ENCODE measurements at regions not wholly inside any gene's neighbourhood (a gene's known extent, or its start where the extent isn't known, plus 50 kb on each side); places are given as distances from the start of the nearest gene placed in this dataset.

- BruUV-seq (replicated peaks) = no TSS peak
- Histone ChIP-seq H2AFZ (ENCODE audit: low read depth, low read length) (no peak overlapping the region), H3K27ac (ENCODE audit: extremely low read depth, low read depth, low read length) (no peak overlapping the region), H3K4me1 (replicated peaks in 1 of 2; ENCODE audit: control insufficient read depth in 2 of 2, insufficient read depth in 2 of 2, low read length in 2 of 2) (no peaks in the 10 kb centered on the region), H3K9me1 (ENCODE audit: control insufficient read depth, insufficient read depth, low read length) (no peaks in the 10 kb centered on the region), H3K4me2 (ENCODE audit: insufficient read depth, low read length) (no peak overlapping the region), H4K20me1 (replicated peaks; ENCODE audit: control insufficient read depth, insufficient read depth, low read length) (no peaks in the 10 kb centered on the region), H3K9ac (ENCODE audit: insufficient read depth in 1 of 2, low read depth in 2 of 2, low read length in 2 of 2) (no peak overlapping the region), H3K9me3 (replicated peaks; ENCODE audit: control insufficient read depth, insufficient read depth, low read depth, low read length) (no peaks in the 10 kb centered on the region), H3K27me3 (ENCODE audit: control insufficient read depth in 2 of 2, insufficient read depth in 2 of 2, low read length in 2 of 2) (no peaks in the 10 kb centered on the region), H3K4me3 (no peak overlapping the region), H3K79me2 (ENCODE audit: control insufficient read depth, insufficient read depth, low read length) (no peaks in the 10 kb centered on the region), H3K36me3 (ENCODE audit: control insufficient read depth, insufficient read depth, low read length) (no peaks in the 10 kb centered on the region)
- no peak for TF ChIP-seq CTCF (IDR thresholded peaks at IDR 0.05 in 2 of 3, conservative IDR thresholded peaks at IDR 0.05 in 1 of 3; ENCODE audit: insufficient read depth in 2 of 3, low read depth in 1 of 3, low read length in 3 of 3)
- no peak for TF ChIP-seq HNRNPL (IDR thresholded peaks at IDR 0.05; ENCODE audit: low read depth, low read length)
- TF ChIP-seq XRCC3 (IDR thresholded peaks at IDR 0.05) = no peak
- TF ChIP-seq KLF13 (tag; IDR thresholded peaks at IDR 0.05; ENCODE audit: borderline replicate concordance, low read depth) = no peak
- TF ChIP-seq CBFA2T2 (conservative IDR thresholded peaks at IDR 0.05) = 0 out of 2 replicates have a peak, but pooled peaks have one; percentile 3
- TF ChIP-seq DACH1 (IDR thresholded peaks at IDR 0.05; ENCODE audit: partially characterized antibody) = peak; percentile 12
- TF ChIP-seq ZNF282 (CRISPR knock-in tag; IDR thresholded peaks at IDR 0.05) = peak; percentile 86; the same call in 1 of the 2 replicates
- TF ChIP-seq CREBBP (IDR thresholded peaks at IDR 0.05; ENCODE audit: low read depth, low read length) = no peak
- TF ChIP-seq ETV1 (tag; conservative IDR thresholded peaks at IDR 0.05; ENCODE audit: low read depth) = no peak
- 0 out of 2 replicates have a peak, but pooled peaks have one; percentile 24 for TF ChIP-seq ZC3H4 (CRISPR knock-in tag; IDR thresholded peaks at IDR 0.05; ENCODE audit: borderline replicate concordance)
- no peak for TF ChIP-seq EGR1 (conservative IDR thresholded peaks at IDR 0.05)
- TF ChIP-seq ATF2 (CRISPR knock-in tag; IDR thresholded peaks at IDR 0.05) = peak; percentile 64; the same call in 1 of the 2 replicates
- no peak for TF ChIP-seq CBFA2T3 (IDR thresholded peaks at IDR 0.05)
- TF ChIP-seq PBX2 (CRISPR knock-in tag; IDR thresholded peaks at IDR 0.05; ENCODE audit: low read depth) = 0 out of 2 replicates have a peak, but pooled peaks have one; percentile 10
- no peak for TF ChIP-seq PBX2 (tag; conservative IDR thresholded peaks at IDR 0.05; ENCODE audit: low read depth)
- no peak for TF ChIP-seq SAP30 (IDR thresholded peaks at IDR 0.05; ENCODE audit: borderline replicate concordance, insufficient read depth, low read depth, low read length, poor library complexity, severe bottlenecking)
- peak; percentile 86; the same call in 1 of the 2 replicates for TF ChIP-seq IRF2 (CRISPR knock-in tag; IDR thresholded peaks at IDR 0.05)
- FAIRE-seq (no peak), DNase-seq (ENCODE audit: extremely low read depth in 1 of 4, low spot score in 3 of 4) (no peak), ATAC-seq (no peak)
- WGBS (ENCODE audit: insufficient coverage, low coverage, missing lambda C conversion rate) = 5% methylated on average over 10 of the region's 10 CpGs
- in situ Hi-C loops (cut with MboI) = no loop called here
- POLR2A ChIA-PET = interaction anchor here (2.5 kb wide), 1 partner anchor 11 kb away, joined by 12 read pairs; no protein-coding TSS in a partner anchor
- intact Hi-C loops (cut with micrococcal nuclease) = no loop called here
- CTCF ChIA-PET (ENCODE audit: low intra/inter-chr PET ratio) = no interaction called here
Measured at GRCh38 chr13:91284335-91284734, 63.2 kb upstream of the MIR17HG start.

Data from K562 (cell line).